Endothelial cell of umbilical vein (primary cell): ENCODE measurements at regions not wholly inside any gene's neighbourhood (a gene's known extent, or its start where the extent isn't known, plus 50 kb on each side); places are given as distances from the start of the nearest gene placed in this dataset.

Experiments
- BruUV-seq: library from RNA; stranded (reverse); fragments of 400-500 nt; replicated peaks from 2 replicates; lab custom pipeline; 2021; lab: Mats Ljungman, UMichigan
- CTCF ChIA-PET: fragments of 300-600, 350-600 bp; sonication (Branson Sonifier 250); formaldehyde crosslinking; loops from one replicate; lab custom pipeline; 2021; ENCODE audit warnings: antibody characterized with exemption, inconsistent platforms; lab: Charles Lee
- POLR2A ChIA-PET: fragments of 300-600, 350-600 bp; sonication (Branson Sonifier 250); formaldehyde crosslinking; loops from one replicate; lab custom pipeline; 2021; ENCODE audit warnings: antibody characterized with exemption, inconsistent platforms; lab: Charles Lee
- DNase-seq: peaks from one replicate; pipeline ENCODE4 v3.0.0-alpha.2; 2011; ENCODE audit warnings: low read depth, low spot score
- FAIRE-seq: peaks from 2 replicates; lab custom pipeline; 2011; peaks lifted over from hg19 to GRCh38; lab: Jason Lieb, UNC
- H2AFZ ChIP-seq: 2 replicates; pipeline ENCODE4 v1.6.0; 2012; ENCODE audit warnings: low read depth, low read length, control low read depth, inconsistent platforms
- H3K27ac ChIP-seq: 2 replicates; pipeline ENCODE4 v1.5.1; 2011; ENCODE audit warnings: low read depth, mild to moderate bottlenecking, control low read depth, low read length, moderate library complexity; ENCODE audit not compliant: insufficient read depth
- H3K27me3 ChIP-seq, 2 experiments: 2 replicates each; pipeline versions ENCODE4 v1.6.0 to v1.6.1; 2011; ENCODE audit warnings: low read length in 2 of 2, mixed read lengths in 1 of 2; ENCODE audit not compliant: control insufficient read depth in 2 of 2, insufficient read depth in 2 of 2
- H3K36me3 ChIP-seq, 2 experiments: 2 replicates in 1 of 2; 3 replicates in 1 of 2; pipeline ENCODE4 v1.5.1; 2011; ENCODE audit warnings: low read length in 2 of 2, mild to moderate bottlenecking in 1 of 2, moderate library complexity in 1 of 2; ENCODE audit not compliant: control insufficient read depth in 2 of 2, insufficient read depth in 2 of 2; ENCODE audit errors: extremely low read depth in 1 of 2
- H3K4me1 ChIP-seq: 3 replicates; pipeline ENCODE4 v1.5.1; 2011; ENCODE audit warnings: mild to moderate bottlenecking, low read length; ENCODE audit not compliant: control insufficient read depth, insufficient read depth; ENCODE audit errors: extremely low read depth
- H3K4me2 ChIP-seq: 2 replicates; pipeline ENCODE4 v1.6.1; 2011; ENCODE audit warnings: low read length, control low read depth, mixed read lengths; ENCODE audit not compliant: insufficient read depth
- H3K4me3 ChIP-seq, 3 experiments: fragments of 200-600 bp in 1 of 3; sonication (generic), shearing (Covaris generic) in 1 of 3; replicated peaks in 1 of 3; 2 replicates each; pipeline ENCODE4 v1.5.1; 2011 to 2016; ENCODE audit warnings: control low read depth in 3 of 3, low read length in 3 of 3, mild to moderate bottlenecking in 2 of 3, inconsistent platforms in 1 of 3, low read depth in 1 of 3, moderate library complexity in 1 of 3; ENCODE audit not compliant: insufficient read depth in 1 of 3
- H3K79me2 ChIP-seq: 2 replicates; pipeline ENCODE4 v1.6.0; 2012; ENCODE audit warnings: low read length, inconsistent platforms; ENCODE audit not compliant: control insufficient read depth, insufficient read depth
- H3K9ac ChIP-seq: replicated peaks from 2 replicates; pipeline ENCODE3; 2011; ENCODE audit warnings: low read length, control low read depth; ENCODE audit not compliant: insufficient read depth; ENCODE audit errors: extremely low read depth
- H3K9me1 ChIP-seq: replicated peaks from 3 replicates; pipeline ENCODE4 v1.6.0; 2011; ENCODE audit warnings: mild to moderate bottlenecking, low read length; ENCODE audit not compliant: control insufficient read depth, insufficient read depth; ENCODE audit errors: extremely low read depth
- H3K9me3 ChIP-seq: replicated peaks from 2 replicates; pipeline ENCODE4 v1.5.1; 2012; ENCODE audit warnings: low read length, inconsistent platforms; ENCODE audit not compliant: control insufficient read depth, insufficient read depth
- H4K20me1 ChIP-seq: replicated peaks from 2 replicates; pipeline ENCODE3; 2011; ENCODE audit warnings: mild to moderate bottlenecking, low read length; ENCODE audit not compliant: control insufficient read depth, insufficient read depth; ENCODE audit errors: extremely low read depth
- CTCF ChIP-seq, 2 donors: IDR thresholded peaks; 1 replicate in 1 of 2; 2 replicates in 1 of 2; pipeline ENCODE4 v1.5.1; 2011; ENCODE audit warnings: low read length in 2 of 2, mild to moderate bottlenecking in 2 of 2, moderate library complexity in 2 of 2, control low read depth in 1 of 2, inconsistent platforms in 1 of 2, low read depth in 1 of 2; ENCODE audit not compliant: insufficient read depth in 1 of 2; ENCODE audit errors: extremely low read depth in 1 of 2
- EZH2 ChIP-seq: IDR thresholded peaks from 2 replicates; pipeline ENCODE4 v1.6.1; 2012; ENCODE audit warnings: borderline replicate concordance, low read depth, mild to moderate bottlenecking, moderate library complexity, low read length, inconsistent platforms; ENCODE audit not compliant: severe bottlenecking
- FOS ChIP-seq: IDR thresholded peaks from 2 replicates; pipeline ENCODE4 v1.6.1; 2011; ENCODE audit warnings: mild to moderate bottlenecking, low read length, moderate library complexity, borderline replicate concordance; ENCODE audit not compliant: insufficient read depth
- GATA2 ChIP-seq: IDR thresholded peaks from 2 replicates; pipeline ENCODE4 v1.7.0; 2011; ENCODE audit warnings: low read depth, mild to moderate bottlenecking, moderate library complexity, mixed read lengths, low read length; ENCODE audit not compliant: insufficient read length, insufficient read depth
- JUN ChIP-seq: IDR thresholded peaks from 2 replicates; pipeline ENCODE4 v1.6.1; 2011; ENCODE audit warnings: borderline replicate concordance, low read depth; ENCODE audit not compliant: insufficient read length, insufficient read depth
- MAX ChIP-seq: IDR thresholded peaks from 2 replicates; pipeline ENCODE4 v1.6.1; 2011; ENCODE audit not compliant: insufficient read depth, insufficient read length
- MYC ChIP-seq: IDR thresholded peaks from one replicate; pipeline ENCODE4 v1.6.1; 2011; ENCODE audit warnings: mild to moderate bottlenecking, low read depth, low read length
- POLR2A ChIP-seq: IDR thresholded peaks from 2 replicates; pipeline ENCODE4 v1.6.1; 2012; ENCODE audit warnings: low read depth, mild to moderate bottlenecking, control low read depth, low read length
- POLR2AphosphoS5 ChIP-seq: IDR thresholded peaks from 2 replicates; pipeline ENCODE4 v1.6.1; 2012; ENCODE audit warnings: low read depth, mild to moderate bottlenecking, control low read depth, low read length, moderate library complexity; ENCODE audit not compliant: insufficient read depth
- dilution Hi-C: fragments of 300-500 bp; cut with MboI; formaldehyde crosslinking; loops from one replicate; pipeline ENCODE4 v1.15.0; 2019; ENCODE audit warnings: low sequenced_read_pairs; ENCODE audit not compliant: extremely low pct_ligation_motif_present
- intact Hi-C: fragments of 100-400 bp; cut with micrococcal nuclease; formaldehyde crosslinking; loops from one replicate; pipeline ENCODE4 v1.10.0; 2022

- Histone ChIP-seq H3K36me3 (no peaks in the 10 kb centered on the region), H2AFZ (no peak overlapping the region), H4K20me1 (no peaks in the 10 kb centered on the region), H3K4me1 (no peaks in the 10 kb centered on the region), H3K9me1 (no peaks in the 10 kb centered on the region), H3K27me3 (no peaks in the 10 kb centered on the region), H3K4me3 (no peak overlapping the region), H3K4me2 (no peak overlapping the region), H3K9ac (no peak overlapping the region), H3K9me3 (no peaks in the 10 kb centered on the region), H3K27ac (no peak overlapping the region), H3K79me2 (no peaks in the 10 kb centered on the region)
- dilution Hi-C loops (no loop called here), intact Hi-C loops (no loop called here)
- FAIRE-seq = no peak
- DNase-seq = no peak
- TF ChIP-seq POLR2A (no peak), CTCF (IDR thresholded peaks at IDR 0.05; ENCODE audit: extremely low read depth in 1 of 2, insufficient read depth in 1 of 2, low read depth in 1 of 2, low read length in 2 of 2) (no peak), MAX (no peak)
- POLR2A ChIA-PET = no interaction called here
- CTCF ChIA-PET = no interaction called here
- BruUV-seq = no TSS peak
Observed at GRCh38 chr20:52752023-52752422, 220.1 kb upstream of the TSHZ2 start.

GRCh38 chr20:52751571-52751970 is 220.6 kb upstream of the TSHZ2 start:
- DNase-seq = no peak
- H3K79me2 ChIP-seq = no peaks in the 10 kb centered on the region
- no peaks in the 10 kb centered on the region for H4K20me1 ChIP-seq
- intact Hi-C loops = no loop called here
- dilution Hi-C loops = no loop called here
- H3K4me1 ChIP-seq = no peaks in the 10 kb centered on the region
- no peak overlapping the region for H3K4me2 ChIP-seq
- TF ChIP-seq EZH2 (no peak), MYC (no peak), POLR2AphosphoS5 (no peak), POLR2A (no peak), CTCF (IDR thresholded peaks at IDR 0.05; ENCODE audit: extremely low read depth in 1 of 2, insufficient read depth in 1 of 2, low read depth in 1 of 2, low read length in 2 of 2) (no peak), GATA2 (no peak), FOS (no peak), JUN (no peak), MAX (no peak)
- H3K27ac ChIP-seq = no peak overlapping the region
- CTCF ChIA-PET = no interaction called here
- BruUV-seq = no TSS peak
- no peaks in the 10 kb centered on the region for H3K9me3 ChIP-seq
- no peaks in the 10 kb centered on the region for H3K27me3 ChIP-seq
- no peaks in the 10 kb centered on the region for H3K36me3 ChIP-seq
- H2AFZ ChIP-seq = no peak overlapping the region
- H3K4me3 ChIP-seq = no peak overlapping the region
- no peaks in the 10 kb centered on the region for H3K9me1 ChIP-seq
- no peak overlapping the region for H3K9ac ChIP-seq
- no peak for FAIRE-seq
- POLR2A ChIA-PET = no interaction called here
